Mesenchymal stem cell (in vitro differentiated cells and primary cell): ENCODE measurements at regions not wholly inside any gene's neighbourhood (a gene's known extent, or its start where the extent isn't known, plus 50 kb on each side); places are given as distances from the start of the nearest gene placed in this dataset.

Source experiments
- DNase-seq: peaks from one replicate; pipeline ENCODE4 v3.0.0-alpha.2; 2013
- H2AFZ ChIP-seq: one replicate; pipeline ENCODE4 v1.6.1; 2013; ENCODE audit warnings: low read depth, mild to moderate bottlenecking, control low read depth, inconsistent platforms, low read length, moderate library complexity
- H2AK5ac ChIP-seq: 2 replicates; pipeline ENCODE4 v1.6.1; 2013; ENCODE audit warnings: low read length, moderate library complexity, mild to moderate bottlenecking, inconsistent platforms; ENCODE audit not compliant: severe bottlenecking
- H2BK120ac ChIP-seq: one replicate; pipeline ENCODE4 v1.6.1; 2013; ENCODE audit warnings: low read depth, mild to moderate bottlenecking, inconsistent platforms, low read length, moderate library complexity
- H2BK12ac ChIP-seq, 2 experiments: one replicate each; pipeline ENCODE4 v1.6.1; 2013; ENCODE audit warnings: inconsistent platforms in 2 of 2, low read length in 2 of 2, mild to moderate bottlenecking in 2 of 2, moderate library complexity in 2 of 2, control low read depth in 1 of 2
- H2BK15ac ChIP-seq: one replicate; pipeline ENCODE4 v1.6.1; 2013; ENCODE audit warnings: mild to moderate bottlenecking, low read depth, inconsistent platforms; ENCODE audit not compliant: poor library complexity, severe bottlenecking
- H2BK5ac ChIP-seq: 2 replicates; pipeline ENCODE4 v1.6.1; 2013; ENCODE audit warnings: low read depth, mild to moderate bottlenecking, low read length, control low read depth, inconsistent platforms; ENCODE audit not compliant: poor library complexity, severe bottlenecking
- H3K14ac ChIP-seq, 2 experiments: one replicate each; pipeline ENCODE4 v1.6.1; 2013; ENCODE audit warnings: inconsistent platforms in 2 of 2, low read length in 2 of 2, control low read depth in 1 of 2, mild to moderate bottlenecking in 1 of 2, moderate library complexity in 1 of 2
- H3K18ac ChIP-seq, 2 experiments: one replicate each; pipeline ENCODE4 v1.6.1; 2013; ENCODE audit warnings: inconsistent platforms in 2 of 2, low read length in 2 of 2, control low read depth in 1 of 2, low read depth in 1 of 2, mild to moderate bottlenecking in 1 of 2
- H3K23ac ChIP-seq, 2 experiments: one replicate each; pipeline ENCODE4 v1.6.1; 2013; ENCODE audit warnings: inconsistent platforms in 2 of 2, low read length in 2 of 2, mild to moderate bottlenecking in 2 of 2, moderate library complexity in 2 of 2, control low read depth in 1 of 2
- H3K27ac ChIP-seq: 2 replicates; pipeline ENCODE4 v1.5.1; 2013; ENCODE audit warnings: mild to moderate bottlenecking, moderate library complexity, low read length, control low read depth, inconsistent platforms; ENCODE audit not compliant: poor library complexity, severe bottlenecking
- H3K27me3 ChIP-seq, 2 experiments: 2 replicates each; pipeline versions ENCODE4 v1.6.1 to v1.7.0; 2013; ENCODE audit warnings: low read length in 2 of 2, mild to moderate bottlenecking in 2 of 2, moderate library complexity in 2 of 2, control low read depth in 1 of 2, inconsistent platforms in 1 of 2; ENCODE audit not compliant: control insufficient read depth in 1 of 2, insufficient read depth in 1 of 2
- H3K36me3 ChIP-seq, 2 experiments: 2 replicates each; pipeline versions ENCODE4 v1.6.1 to v1.7.0; 2013; ENCODE audit warnings: low read length in 2 of 2, control low read depth in 1 of 2, inconsistent platforms in 1 of 2, low read depth in 1 of 2, mild to moderate bottlenecking in 1 of 2; ENCODE audit not compliant: insufficient read depth in 2 of 2, control insufficient read depth in 1 of 2
- H3K4ac ChIP-seq, 2 experiments: one replicate each; pipeline ENCODE4 v1.6.1; 2013; ENCODE audit warnings: inconsistent platforms in 2 of 2, low read length in 2 of 2, mild to moderate bottlenecking in 2 of 2, moderate library complexity in 2 of 2, control low read depth in 1 of 2, low read depth in 1 of 2
- H3K4me1 ChIP-seq: 2 replicates; pipeline ENCODE4 v1.6.1; 2013; ENCODE audit warnings: low read depth, low read length, control low read depth; ENCODE audit not compliant: control insufficient read depth, insufficient read depth
- H3K4me2 ChIP-seq: 2 replicates; pipeline ENCODE4 v1.6.1; 2013; ENCODE audit warnings: low read length, mild to moderate bottlenecking, inconsistent platforms; ENCODE audit not compliant: poor library complexity, severe bottlenecking
- H3K4me3 ChIP-seq, 2 experiments: 2 replicates each; pipeline versions ENCODE4 v1.5.1 to v1.7.0; 2013; ENCODE audit warnings: low read length in 2 of 2, mild to moderate bottlenecking in 2 of 2, control low read depth in 1 of 2, low read depth in 1 of 2; ENCODE audit not compliant: insufficient read depth in 1 of 2
- H3K79me1 ChIP-seq: replicated peaks from 2 replicates; pipeline ENCODE4 v1.6.1; 2013; ENCODE audit warnings: mild to moderate bottlenecking, control low read depth, low read length, inconsistent platforms; ENCODE audit not compliant: poor library complexity, severe bottlenecking
- H3K9ac ChIP-seq: 2 replicates; pipeline ENCODE4 v1.7.0; 2013; ENCODE audit warnings: mild to moderate bottlenecking, low read length, moderate library complexity
- H3K9me3 ChIP-seq: 2 replicates; pipeline ENCODE4 v1.7.0; 2013; ENCODE audit warnings: mild to moderate bottlenecking, low read length; ENCODE audit not compliant: control insufficient read depth
- H4K8ac ChIP-seq: one replicate; pipeline ENCODE4 v1.6.1; 2013; ENCODE audit warnings: inconsistent platforms, mild to moderate bottlenecking, low read length, moderate library complexity
- H4K91ac ChIP-seq: one replicate; pipeline ENCODE4 v1.6.1; 2013; ENCODE audit warnings: mild to moderate bottlenecking, low read length, inconsistent platforms
- WGBS: methylation state at CpG from one replicate; pipeline ENCODE4 v1.1.7; 2013; ENCODE audit warnings: mixed read lengths; 5-methylcytosine and 5-hydroxymethylcytosine counted together

- peak overlapping the region; percentile 33 for H2AK5ac ChIP-seq
- WGBS, result 91% methylated on average over 5 of the region's 5 CpGs
- peak overlapping the region; percentile 14 for H2AFZ ChIP-seq
- H3K27ac ChIP-seq, result peak overlapping the region; percentile 59
- no peak overlapping the region for H2BK5ac ChIP-seq
- H3K4me3 ChIP-seq, result no peak overlapping the region
- H3K36me3 ChIP-seq, result no peaks in the 10 kb centered on the region
- H2BK12ac ChIP-seq, result no peak overlapping the region
- no peak overlapping the region for H2BK15ac ChIP-seq
- H4K91ac ChIP-seq, result no peak overlapping the region
- H3K4me1 ChIP-seq, result peaks cover 8% of the 10 kb centered on the region
- no peak overlapping the region for H3K14ac ChIP-seq
- no peaks in the 10 kb centered on the region for H3K27me3 ChIP-seq
- H3K23ac ChIP-seq, result no peak overlapping the region
- H2BK120ac ChIP-seq, result no peak overlapping the region
- H3K4me2 ChIP-seq, result no peak overlapping the region
- no peak overlapping the region for H4K8ac ChIP-seq
- peaks cover 4% of the 10 kb centered on the region for H3K9me3 ChIP-seq
- H3K18ac ChIP-seq, result no peak overlapping the region
- no peaks in the 10 kb centered on the region for H3K79me1 ChIP-seq
- no peak overlapping the region for H3K4ac ChIP-seq
- DNase-seq, result no peak
- no peak overlapping the region for H3K9ac ChIP-seq
These were observed 252.2 kb upstream of the SLITRK6 start for GRCh38 chr13:86051134-86052103.

- no peaks in the 10 kb centered on the region for H3K27me3 ChIP-seq
- no peak overlapping the region for H4K8ac ChIP-seq
- 83% methylated on average over 2 of the region's 3 CpGs for WGBS
These were observed 239.3 kb upstream of the SLITRK6 start for GRCh38 chr13:86038490-86038889.

GRCh38 chr13:86020351-86021002 lies 221.3 kb upstream of the SLITRK6 start:
- peak; percentile 76 for DNase-seq
- H3K9me3 ChIP-seq, result no peaks in the 10 kb centered on the region
- H2BK120ac ChIP-seq, result no peak overlapping the region
- no peak overlapping the region for H2AFZ ChIP-seq
- H4K8ac ChIP-seq, result no peak overlapping the region
- no peaks in the 10 kb centered on the region for H3K4me1 ChIP-seq
- H3K36me3 ChIP-seq, result no peaks in the 10 kb centered on the region
- no peak overlapping the region for H3K4me3 ChIP-seq
- no peak overlapping the region for H3K23ac ChIP-seq
- no peak overlapping the region for H4K91ac ChIP-seq
- no peak overlapping the region for H2BK12ac ChIP-seq
- H3K27me3 ChIP-seq, result no peaks in the 10 kb centered on the region
- H3K79me1 ChIP-seq, result no peaks in the 10 kb centered on the region
- 39% methylated on average over 2 of the region's 3 CpGs for WGBS
- no peak overlapping the region for H3K9ac ChIP-seq
- peak overlapping the region; percentile 45 for H3K27ac ChIP-seq
- H2BK5ac ChIP-seq, result no peak overlapping the region
- H2BK15ac ChIP-seq, result no peak overlapping the region
- H3K4ac ChIP-seq, result no peak overlapping the region
- no peak overlapping the region for H3K18ac ChIP-seq
- no peak overlapping the region for H2AK5ac ChIP-seq
- no peak overlapping the region for H3K4me2 ChIP-seq
- no peak overlapping the region for H3K14ac ChIP-seq

More at GRCh38 chr13:86038490-86038889, 239.3 kb upstream of the SLITRK6 start:
- Histone ChIP-seq H3K23ac (no peak overlapping the region), H4K91ac (no peak overlapping the region), H3K9ac (no peak overlapping the region), H2AK5ac (no peak overlapping the region), H3K79me1 (no peaks in the 10 kb centered on the region), H3K27ac (no peak overlapping the region), H2BK15ac (no peak overlapping the region), H3K14ac (no peak overlapping the region), H2AFZ (no peak overlapping the region), H2BK5ac (no peak overlapping the region), H3K9me3 (no peaks in the 10 kb centered on the region), H3K4me3 (no peak overlapping the region), H3K4me2 (no peak overlapping the region), H3K4ac (no peak overlapping the region), H2BK120ac (no peak overlapping the region), H3K36me3 (no peaks in the 10 kb centered on the region), H2BK12ac (no peak overlapping the region), H3K4me1 (no peaks in the 10 kb centered on the region), H3K18ac (no peak overlapping the region)
- DNase-seq, result no peak

GRCh38 chr13:86006317-86006716 lies 207.1 kb upstream of the SLITRK6 start:
- no peak overlapping the region for H4K8ac ChIP-seq
- no peaks in the 10 kb centered on the region for H3K36me3 ChIP-seq
- no peak overlapping the region for H2AK5ac ChIP-seq
- H2BK120ac ChIP-seq, result no peak overlapping the region
- no peak overlapping the region for H4K91ac ChIP-seq
- no peaks in the 10 kb centered on the region for H3K79me1 ChIP-seq
- no peak overlapping the region for H2BK12ac ChIP-seq
- H2BK15ac ChIP-seq, result no peak overlapping the region
- no peak overlapping the region for H3K27ac ChIP-seq
- no peak overlapping the region for H2AFZ ChIP-seq
- no peak overlapping the region for H3K18ac ChIP-seq
- no peak overlapping the region for H3K23ac ChIP-seq
- no peak overlapping the region for H3K14ac ChIP-seq
- DNase-seq, result no peak
- no peaks in the 10 kb centered on the region for H3K9me3 ChIP-seq
- WGBS, result no CpG with 5 or more reads among the region's 2 CpGs
- H2BK5ac ChIP-seq, result no peak overlapping the region
- H3K9ac ChIP-seq, result no peak overlapping the region
- no peak overlapping the region for H3K4me2 ChIP-seq
- H3K4me1 ChIP-seq, result no peaks in the 10 kb centered on the region
- no peak overlapping the region for H3K4me3 ChIP-seq
- no peaks in the 10 kb centered on the region for H3K27me3 ChIP-seq
- no peak overlapping the region for H3K4ac ChIP-seq
